HEK293 (cell line): ENCODE measurements at regions not wholly inside any gene's neighbourhood (a gene's known extent, or its start where the extent isn't known, plus 50 kb on each side); places are given as distances from the start of the nearest gene placed in this dataset.
A peak's percentile ranks its signal among the peaks of the same experiment; 100 is the strongest.

ENCODE experiments used
- CTCF ChIA-PET: fragments of 350-600 bp; formaldehyde crosslinking; extraction: SDS; loops from one replicate; lab custom pipeline; 2021; ENCODE audit warnings: antibody characterized with exemption; lab: Yijun Ruan, JAX
- POLR2A ChIA-PET: fragments of 300-600 bp; formaldehyde crosslinking; extraction: SDS; loops from one replicate; lab custom pipeline; 2020; ENCODE audit warnings: antibody characterized with exemption, inconsistent platforms; lab: Yijun Ruan, JAX
- H3K27ac ChIP-seq: fragments of 200-500 bp; sonication (Bioruptor generic); 2 replicates; pipeline ENCODE4 v1.5.1; 2014; ENCODE audit warnings: low read depth, low read length, control low read depth, inconsistent platforms; ENCODE audit errors: extremely low read depth
- H3K36me3 ChIP-seq, 2 experiments: fragments of 200-500 bp in 1 of 2; sonication (Bioruptor generic) in 1 of 2; 1 replicate in 1 of 2; 2 replicates in 1 of 2; pipeline ENCODE4 v1.5.1; 2014 to 2017; ENCODE audit warnings: inconsistent platforms in 2 of 2, low read length in 2 of 2; ENCODE audit not compliant: control insufficient read depth in 2 of 2, insufficient read depth in 1 of 2
- H3K4me1 ChIP-seq: fragments of 200-500 bp; sonication (Bioruptor generic); 2 replicates; pipeline ENCODE4 v1.5.1; 2014; ENCODE audit warnings: mild to moderate bottlenecking, low read length, inconsistent platforms; ENCODE audit not compliant: control insufficient read depth, insufficient read depth
- H3K4me3 ChIP-seq: 2 replicates; pipeline ENCODE4 v1.5.1; 2011; ENCODE audit warnings: low read depth, mild to moderate bottlenecking, control low read depth, low read length, moderate library complexity
- H3K9me3 ChIP-seq: fragments of 200-500 bp; sonication (Bioruptor generic); 2 replicates; pipeline ENCODE4 v1.5.1; 2014; ENCODE audit warnings: low read depth, low read length, inconsistent platforms; ENCODE audit not compliant: control insufficient read depth, insufficient read depth
- GFI1B ChIP-seq: fragments of 450-650 bp; formaldehyde crosslinking; IDR thresholded peaks from 2 replicates; pipeline ENCODE4 v1.5.1; 2016; ENCODE audit warnings: missing biosample characterization, missing genetic modification characterization
- MEIS1 ChIP-seq: sonication (generic); formaldehyde crosslinking; IDR thresholded peaks from 2 replicates; pipeline ENCODE4 v1.8.1; 2022; ENCODE audit warnings: missing genetic modification reagents, mild to moderate bottlenecking, borderline replicate concordance
- SETDB1 ChIP-seq: IDR thresholded peaks from one replicate; pipeline ENCODE4 v1.6.1; 2017; ENCODE audit warnings: mild to moderate bottlenecking, low read length, moderate library complexity, mixed read lengths; ENCODE audit not compliant: insufficient read length
- TSHZ1 ChIP-seq: fragments of 450-650 bp; formaldehyde crosslinking; IDR thresholded peaks from 2 replicates; pipeline ENCODE4 v1.5.1; 2016; ENCODE audit warnings: missing biosample characterization, missing genetic modification characterization, borderline replicate concordance
- WT1 ChIP-seq: fragments of 450-650 bp; formaldehyde crosslinking; IDR thresholded peaks from 2 replicates; pipeline ENCODE4 v1.5.1; 2016; ENCODE audit warnings: missing biosample characterization, missing genetic modification characterization
- ZNF175 ChIP-seq: fragments of 450-650 bp; formaldehyde crosslinking; IDR thresholded peaks from 2 replicates; pipeline ENCODE4 v1.5.1; 2016; ENCODE audit warnings: missing biosample characterization, missing genetic modification characterization
- ZNF184 ChIP-seq: fragments of 450-650 bp; IDR thresholded peaks from 2 replicates; pipeline ENCODE4 v1.5.1; 2018; ENCODE audit warnings: missing biosample characterization, mild to moderate bottlenecking, missing genetic modification characterization
- ZNF449 ChIP-seq: fragments of 450-650 bp; formaldehyde crosslinking; IDR thresholded peaks from 2 replicates; pipeline ENCODE4 v1.5.1; 2017; ENCODE audit warnings: missing biosample characterization, mild to moderate bottlenecking, missing genetic modification characterization, moderate library complexity
- ZNF660 ChIP-seq: fragments of 450-650 bp; IDR thresholded peaks from 2 replicates; pipeline ENCODE4 v1.5.1; 2018; ENCODE audit warnings: missing biosample characterization, mild to moderate bottlenecking, missing genetic modification characterization
- ZNF768 ChIP-seq: fragments of 450-650 bp; formaldehyde crosslinking; IDR thresholded peaks from 2 replicates; pipeline ENCODE4 v1.5.1; 2018; ENCODE audit warnings: missing biosample characterization, mild to moderate bottlenecking, missing genetic modification characterization

DNA sequence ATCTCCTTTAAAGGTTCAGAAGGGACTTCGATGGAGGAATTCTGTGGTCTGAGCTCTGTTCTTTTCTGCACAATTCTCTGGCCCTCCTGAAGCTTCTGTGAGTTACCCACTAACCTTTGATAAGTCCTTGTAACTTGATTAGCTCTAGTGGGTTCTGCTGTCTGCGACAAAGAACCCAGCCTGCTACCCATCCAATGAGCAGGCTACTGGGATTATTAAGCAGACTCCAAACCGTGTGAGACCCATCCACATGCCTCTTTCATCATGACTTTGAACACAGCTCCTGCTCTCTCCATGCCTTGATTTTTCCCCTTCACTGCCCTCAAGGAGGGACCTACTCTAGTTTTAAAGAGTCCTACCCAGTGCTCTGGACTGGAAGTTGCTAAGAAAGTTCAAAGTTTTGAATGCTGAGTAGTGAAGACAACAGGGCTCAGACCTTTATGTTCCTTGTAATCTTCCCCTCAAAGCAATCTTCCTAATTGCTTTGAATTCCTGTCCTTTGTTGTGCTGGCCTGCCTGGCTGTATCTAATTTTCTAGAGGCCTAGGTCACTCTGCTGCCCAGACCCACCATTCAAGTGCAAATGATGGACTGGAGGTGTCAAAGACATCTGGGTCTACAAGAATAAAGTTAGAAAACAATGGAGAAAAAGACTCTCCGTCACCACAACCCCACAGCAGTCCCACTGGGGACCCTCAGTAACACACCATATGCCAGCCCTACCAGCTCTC is 146.9 kb downstream of the RHOU start:
- H3K27ac ChIP-seq: no peak overlapping the region
- POLR2A ChIA-PET: no interaction called here

DNA sequence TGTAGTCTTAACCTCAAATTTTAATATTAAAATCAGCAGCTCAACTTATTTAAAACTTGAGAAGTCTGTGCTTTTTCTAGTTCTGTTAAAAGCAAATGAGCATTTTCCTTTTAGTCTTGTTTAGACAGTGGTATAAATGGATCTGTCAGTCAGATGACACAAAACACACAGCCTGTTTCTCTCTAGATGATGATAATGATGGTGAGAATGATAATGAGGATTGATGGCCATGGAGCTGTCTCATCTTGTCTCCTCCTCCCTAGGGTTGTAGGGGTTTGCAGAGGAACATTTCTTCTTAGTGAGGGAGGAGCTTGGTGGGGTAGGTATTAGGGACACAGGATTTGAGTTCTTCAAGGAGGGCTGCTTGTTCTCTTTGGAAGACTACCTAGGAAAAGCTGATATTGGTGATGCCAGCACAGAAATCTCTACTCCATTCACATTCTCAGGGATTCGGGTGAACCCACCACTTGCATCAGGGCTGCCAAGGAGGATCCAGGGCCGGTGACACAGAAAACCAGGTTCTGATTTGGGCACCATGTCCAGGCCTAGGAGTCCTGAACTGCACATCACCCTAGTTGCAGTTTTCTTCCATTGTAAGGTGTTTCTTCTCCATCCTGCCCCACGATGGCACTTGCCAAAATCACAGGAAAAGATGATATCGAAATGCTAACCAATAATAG is 147.6 kb downstream of the RHOU start:
- no peaks in the 10 kb centered on the region for H3K36me3 ChIP-seq
- CTCF ChIA-PET: interaction anchor here (0.5 to 1.6 kb wide), 2 partner anchors 148 to 777 kb away, joined by 3 read pairs; partner anchors contain the start of gene RHOU
- no peaks in the 10 kb centered on the region for H3K9me3 ChIP-seq
- no peak overlapping the region for H3K27ac ChIP-seq
- TF ChIP-seq ZNF175 (tag by site-specific recombination) (no peak), ZNF660 (no peak), ZNF768 (no peak), GFI1B (tag by site-specific recombination) (no peak)
- no peaks in the 10 kb centered on the region for H3K4me1 ChIP-seq
- no peak overlapping the region for H3K4me3 ChIP-seq
- POLR2A ChIA-PET: no interaction called here

More for the DNA sequence above, 146.9 kb downstream of the RHOU start:
- H3K4me1 ChIP-seq: no peaks in the 10 kb centered on the region
- TF ChIP-seq TSHZ1 (tag by site-specific recombination): no peak
- no peak for TF ChIP-seq ZNF449 (tag by site-specific recombination)
- TF ChIP-seq, all 188 proteins: peak for 0
- Histone ChIP-seq H3K4me3 (no peak overlapping the region), H3K36me3 (no peaks in the 10 kb centered on the region), H3K9me3 (no peaks in the 10 kb centered on the region)
- CTCF ChIA-PET: interaction anchor here (0.5 to 1.6 kb wide), 4 partner anchors 12 to 777 kb away, joined by 3 to 4 read pairs (median 4); partner anchors contain the start of gene RHOU

DNA sequence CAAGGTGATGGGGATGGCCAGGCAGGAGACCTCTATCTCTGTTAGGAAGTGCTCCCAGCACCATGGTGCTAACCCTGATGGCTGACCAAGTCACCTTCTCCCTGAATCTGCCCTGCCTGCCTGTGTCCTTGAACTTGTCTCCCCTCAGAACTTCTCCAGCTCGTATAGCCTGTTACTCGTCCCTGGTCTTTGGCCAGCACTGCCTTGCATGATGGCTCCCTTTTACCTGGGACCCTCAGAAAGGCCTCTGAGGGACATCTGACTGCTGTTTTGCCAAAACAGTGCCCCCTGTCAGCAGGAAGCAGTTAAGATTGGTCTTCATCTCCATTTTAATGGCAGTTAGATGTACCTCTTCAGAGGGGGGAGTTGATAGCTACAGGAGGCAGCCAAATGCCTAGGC is 148.3 kb downstream of the RHOU start:
- CTCF ChIA-PET: interaction anchor here (1.6 kb wide), 1 partner anchor 148 kb away, joined by 3 read pairs; the partner anchor contains the start of gene RHOU
- TF ChIP-seq ZNF184 (tag by site-specific recombination): no peak
- TF ChIP-seq MEIS1 (CRISPR knock-in tag): no peak

GRCh38 chr1:228884196-228884595 is 148.9 kb downstream of the RHOU start:
- TF ChIP-seq WT1 (tag by site-specific recombination) (no peak), SETDB1 (peak; percentile 79)
- TF ChIP-seq, all 188 proteins: peak for 1
- Histone ChIP-seq H3K9me3 (no peaks in the 10 kb centered on the region), H3K4me3 (no peak overlapping the region), H3K4me1 (no peaks in the 10 kb centered on the region), H3K36me3 (no peaks in the 10 kb centered on the region), H3K27ac (no peak overlapping the region)
- ChIA-PET POLR2A (no interaction called here), CTCF (interaction anchor here (0.7 kb wide), 1 partner anchor 56 kb away, joined by 4 read pairs; no protein-coding TSS in a partner anchor)

More for the DNA sequence above, 148.3 kb downstream of the RHOU start:
- Histone ChIP-seq H3K4me3 (no peak overlapping the region), H3K4me1 (no peaks in the 10 kb centered on the region), H3K27ac (no peak overlapping the region), H3K36me3 (no peaks in the 10 kb centered on the region), H3K9me3 (no peaks in the 10 kb centered on the region)
- POLR2A ChIA-PET: no interaction called here
